ENCODE measurements at regions not wholly inside any gene's neighbourhood (a gene's known extent, or its start where the extent isn't known, plus 50 kb on each side); places are given as distances from the start of the nearest gene placed in this dataset.

- Histone ChIP-seq H3K4me3 (ENCODE audit: low read depth, low read length) (no peak overlapping the region), H3K36me3 (replicated peaks) (no peaks in the 10 kb centered on the region), H3K27ac (no peak overlapping the region), H3K27me3 (replicated peaks) (no peaks in the 10 kb centered on the region)
- no peak for DNase-seq
- TF ChIP-seq CTCF (IDR thresholded peaks at IDR 0.05; ENCODE audit: low read depth, low read length, missing control alignments) = no peak
- in situ Hi-C loops (cut with HindIII; ENCODE audit: low pct_ligation_motif_present, low sequenced_read_pairs) = no loop called here
These were observed 134.1 kb upstream of the EEPD1 start for GRCh38 chr7:36018816-36019484.

GRCh38 chr7:36019538-36019937 lies 133.5 kb upstream of the EEPD1 start:
- in situ Hi-C loops (cut with HindIII; ENCODE audit: low pct_ligation_motif_present, low sequenced_read_pairs) = no loop called here
- no peak overlapping the region for H3K4me3 ChIP-seq (ENCODE audit: low read depth, low read length)
- no peak for DNase-seq
- no peak overlapping the region for H3K27ac ChIP-seq
- TF ChIP-seq CTCF (IDR thresholded peaks at IDR 0.05; ENCODE audit: low read depth, low read length, missing control alignments) = no peak
- H3K27me3 ChIP-seq (replicated peaks) = no peaks in the 10 kb centered on the region
- H3K36me3 ChIP-seq (replicated peaks) = no peaks in the 10 kb centered on the region

GRCh38 chr7:36019980-36020379 lies 133.1 kb upstream of the EEPD1 start:
- H3K36me3 ChIP-seq (replicated peaks) = no peaks in the 10 kb centered on the region
- no peaks in the 10 kb centered on the region for H3K27me3 ChIP-seq (replicated peaks)
- no peak overlapping the region for H3K4me3 ChIP-seq (ENCODE audit: low read depth, low read length)
- no peak for DNase-seq
- no peak overlapping the region for H3K27ac ChIP-seq
- no peak for TF ChIP-seq CTCF (IDR thresholded peaks at IDR 0.05; ENCODE audit: low read depth, low read length, missing control alignments)
- in situ Hi-C loops (cut with HindIII; ENCODE audit: low pct_ligation_motif_present, low sequenced_read_pairs) = no loop called here

GRCh38 chr7:36021367-36021766 lies 131.7 kb upstream of the EEPD1 start:
- H3K36me3 ChIP-seq (replicated peaks) = no peaks in the 10 kb centered on the region
- peak; percentile 70 for TF ChIP-seq CTCF (IDR thresholded peaks at IDR 0.05; ENCODE audit: low read depth, low read length, missing control alignments)
- no peak overlapping the region for H3K27ac ChIP-seq
- no peaks in the 10 kb centered on the region for H3K27me3 ChIP-seq (replicated peaks)
- no peak overlapping the region for H3K4me3 ChIP-seq (ENCODE audit: low read depth, low read length)
- in situ Hi-C loops (cut with HindIII; ENCODE audit: low pct_ligation_motif_present, low sequenced_read_pairs) = no loop called here
- no peak for DNase-seq

- in situ Hi-C loops (cut with HindIII; ENCODE audit: low pct_ligation_motif_present, low sequenced_read_pairs) = no loop called here
- Histone ChIP-seq H3K36me3 (replicated peaks) (no peaks in the 10 kb centered on the region), H3K27me3 (replicated peaks) (no peaks in the 10 kb centered on the region), H3K4me3 (ENCODE audit: low read depth, low read length) (no peak overlapping the region), H3K27ac (no peak overlapping the region)
- no peak for DNase-seq
- no peak for TF ChIP-seq CTCF (IDR thresholded peaks at IDR 0.05; ENCODE audit: low read depth, low read length, missing control alignments)
These were observed 131.0 kb upstream of the EEPD1 start for GRCh38 chr7:36021917-36022550.

Data from brain microvascular endothelial cell (primary cell).